A549 (cell line): ENCODE measurements at regions not wholly inside any gene's neighbourhood (a gene's known extent, or its start where the extent isn't known, plus 50 kb on each side); places are given as distances from the start of the nearest gene placed in this dataset.

Source experiments
- ATAC-seq, 2 experiments: fragments of 200-7000 bp in 1 of 2; fragments of >200 bp in 1 of 2; cut with Nextera tagmentation in 1 of 2; cut with Tn5 transposase in 1 of 2; 3 replicates each; pipeline versions ENCODE4 v1.8.0 to v1.9.1; 2018 to 2020; ENCODE audit warnings: mild to moderate bottlenecking in 1 of 2, moderate library complexity in 1 of 2
- CTCF ChIA-PET: fragments of 300-600 bp; sonication (Branson Sonifier 250); formaldehyde crosslinking; extraction: SDS; loops from one replicate; lab custom pipeline; 2021; ENCODE audit warnings: antibody characterized with exemption, inconsistent platforms; lab: Yijun Ruan, JAX
- POLR2A ChIA-PET: fragments of 350-600 bp; formaldehyde crosslinking; extraction: SDS; loops from one replicate; lab custom pipeline; 2021; ENCODE audit warnings: antibody characterized with exemption, inconsistent platforms; lab: Yijun Ruan, JAX
- DNase-seq, 2 experiments: peaks; one replicate each; pipeline versions ENCODE4 v3.0.0 to v3.0.0-alpha.2; 2011 to 2016; ENCODE audit warnings: low read depth in 1 of 2, low spot score in 1 of 2
- FAIRE-seq: peaks from 2 replicates; lab custom pipeline; 2011; peaks lifted over from hg19 to GRCh38; lab: Jason Lieb, UNC
- H3K27ac ChIP-seq, 2 experiments: fragments of >200 bp; sonication (Bioruptor Twin); formaldehyde crosslinking; 3 replicates each; pipeline ENCODE4 v1.5.1; 2016 to 2017
- H3K4me1 ChIP-seq: fragments of >200 bp; sonication (Bioruptor Twin); formaldehyde crosslinking; 3 replicates; pipeline ENCODE4 v1.6.1; 2016
- H3K4me2 ChIP-seq: fragments of >200 bp; sonication (Bioruptor Twin); formaldehyde crosslinking; 3 replicates; pipeline ENCODE4 v1.6.1; 2016
- H3K4me3 ChIP-seq: fragments of >200 bp; sonication (Bioruptor Twin); formaldehyde crosslinking; 3 replicates; pipeline ENCODE4 v1.5.1; 2016
- H3K9me3 ChIP-seq: fragments of >200 bp; sonication (Bioruptor Twin); formaldehyde crosslinking; 3 replicates; pipeline ENCODE4 v1.6.1; 2016
- ATOH8 ChIP-seq: fragments of 250-450 bp; sonication (Bioruptor Pico); IDR thresholded peaks from 2 replicates; pipeline ENCODE4 v1.5.0; 2020; ENCODE audit warnings: low read depth, mild to moderate bottlenecking, moderate library complexity
- BHLHE40 ChIP-seq: IDR thresholded peaks from 2 replicates; pipeline ENCODE4 v1.6.1; 2012; ENCODE audit warnings: low read depth, low read length, inconsistent platforms
- CBX2 ChIP-seq: fragments of 200-600 bp; sonication (generic); IDR thresholded peaks from 2 replicates; pipeline ENCODE4 v1.6.1; 2016; ENCODE audit warnings: low read depth, mild to moderate bottlenecking, borderline replicate concordance
- CTCF ChIP-seq: fragments of >200 bp; sonication (Bioruptor Twin); formaldehyde crosslinking; IDR thresholded peaks from 3 replicates; pipeline ENCODE4 v1.5.1; 2016
- EHMT2 ChIP-seq: fragments of 200-600 bp; sonication (generic); IDR thresholded peaks from 2 replicates; pipeline ENCODE4 v1.6.1; 2016; ENCODE audit warnings: antibody characterized with exemption, low read depth, mild to moderate bottlenecking, moderate library complexity
- ELK1 ChIP-seq: fragments of 150-350 bp; IDR thresholded peaks from 2 replicates; pipeline ENCODE4 v1.6.1; 2014; ENCODE audit warnings: low read depth, mild to moderate bottlenecking, low read length
- FOSB ChIP-seq: fragments of 250-450 bp; sonication (Bioruptor Pico); IDR thresholded peaks from 2 replicates; pipeline ENCODE4 v1.5.0; 2020; ENCODE audit warnings: mild to moderate bottlenecking, moderate library complexity
- HES2 ChIP-seq: fragments of >200 bp; sonication (Bioruptor Twin); formaldehyde crosslinking; IDR thresholded peaks from 2 replicates; pipeline ENCODE4 v1.6.1; 2016
- HEYL ChIP-seq: fragments of 250-450 bp; sonication (Bioruptor Pico); IDR thresholded peaks from 2 replicates; pipeline ENCODE4 v1.8.0; 2021; ENCODE audit warnings: mild to moderate bottlenecking, moderate library complexity
- HOXB13 ChIP-seq: fragments of 250-450 bp; sonication (Bioruptor Pico); IDR thresholded peaks from 2 replicates; pipeline ENCODE4 v1.5.0; 2020; ENCODE audit warnings: low read depth, mild to moderate bottlenecking, moderate library complexity
- NFE2L2 ChIP-seq: fragments of 150-350 bp; conservative IDR thresholded peaks from 2 replicates; pipeline ENCODE4 v1.6.1; 2014; ENCODE audit warnings: low read length
- PBX3 ChIP-seq: IDR thresholded peaks from 2 replicates; pipeline ENCODE4 v1.6.1; 2012
- PHF8 ChIP-seq: fragments of 200-600 bp; sonication (generic); IDR thresholded peaks from 2 replicates; pipeline ENCODE4 v1.6.1; 2016; ENCODE audit warnings: low read depth, mild to moderate bottlenecking, antibody characterized with exemption, moderate library complexity, borderline replicate concordance
- POLR2AphosphoS2 ChIP-seq: conservative IDR thresholded peaks from 2 replicates; pipeline ENCODE4 v1.6.1; 2012; ENCODE audit warnings: low read length, improper control_type of control experiment, inconsistent platforms
- RARB ChIP-seq: fragments of 250-450 bp; sonication (Bioruptor Pico); IDR thresholded peaks from 2 replicates; pipeline ENCODE4 v1.8.0; 2021; ENCODE audit warnings: mild to moderate bottlenecking, moderate library complexity
- RNF2 ChIP-seq: fragments of 200-600 bp; sonication (generic); IDR thresholded peaks from 2 replicates; pipeline ENCODE4 v1.6.1; 2016; ENCODE audit warnings: low read depth, mild to moderate bottlenecking, antibody characterized with exemption, moderate library complexity, borderline replicate concordance
- SMC3 ChIP-seq: fragments of >200 bp; sonication (Bioruptor Twin); formaldehyde crosslinking; IDR thresholded peaks from 3 replicates; pipeline ENCODE4 v1.6.1; 2018; ENCODE audit warnings: inconsistent platforms
- SREBF2 ChIP-seq: fragments of 450-650 bp; IDR thresholded peaks from 2 replicates; pipeline ENCODE4 v1.6.1; 2014; ENCODE audit warnings: mild to moderate bottlenecking, moderate library complexity
- TP53 ChIP-seq: fragments of 250-450 bp; sonication (Bioruptor Pico); IDR thresholded peaks from 2 replicates; pipeline ENCODE4 v1.5.0; 2021; ENCODE audit warnings: mild to moderate bottlenecking, moderate library complexity
- ZFP36 ChIP-seq: fragments of 450-650 bp; IDR thresholded peaks from 2 replicates; pipeline ENCODE4 v1.6.1; 2014; ENCODE audit warnings: borderline replicate concordance; ENCODE audit not compliant: partially characterized antibody
- WGBS: methylation state at CpG from one replicate; pipeline ENCODE4 v1.1.6; 2017; ENCODE audit errors: missing lambda C conversion rate; 5-methylcytosine and 5-hydroxymethylcytosine counted together

GRCh38 chr5:52702877-52703276 lies 84.8 kb upstream of the ITGA1 start:
- FAIRE-seq, result no peak
- no peak for DNase-seq
- no peaks in the 10 kb centered on the region for H3K9me3 ChIP-seq
- TF ChIP-seq NFE2L2 (no peak), SREBF2 (no peak), TP53 (CRISPR knock-in tag) (no peak), HOXB13 (no peak), RARB (no peak), PHF8 (no peak), POLR2AphosphoS2 (no peak)
- TF ChIP-seq, all 56 proteins: peak for 0
- no peak overlapping the region for H3K4me3 ChIP-seq
- WGBS, result 51% methylated on average over 2 of the region's 2 CpGs
- ATAC-seq, result no peak
- H3K27ac ChIP-seq, result no peak overlapping the region
- no peak overlapping the region for H3K4me2 ChIP-seq
- ChIA-PET CTCF (no interaction called here), POLR2A (no interaction called here)
- H3K4me1 ChIP-seq, result no peaks in the 10 kb centered on the region

- no peak for FAIRE-seq
- H3K4me3 ChIP-seq, result no peak overlapping the region
- no peaks in the 10 kb centered on the region for H3K4me1 ChIP-seq
- no peak for ATAC-seq
- no peaks in the 10 kb centered on the region for H3K9me3 ChIP-seq
- TF ChIP-seq SREBF2 (no peak), ELK1 (no peak), PBX3 (no peak), TP53 (CRISPR knock-in tag) (no peak), FOSB (CRISPR knock-in tag) (no peak), EHMT2 (no peak), HEYL (no peak), HES2 (no peak), PHF8 (no peak), CTCF (no peak)
- no peak overlapping the region for H3K27ac ChIP-seq
- no peak for DNase-seq
- H3K4me2 ChIP-seq, result no peak overlapping the region
- CTCF ChIA-PET, result no interaction called here
- POLR2A ChIA-PET, result no interaction called here
Measured at GRCh38 chr5:52703321-52703720, 84.4 kb upstream of the ITGA1 start.

GRCh38 chr5:52705720-52706119 lies 82.0 kb upstream of the ITGA1 start:
- no peaks in the 10 kb centered on the region for H3K4me1 ChIP-seq
- H3K4me2 ChIP-seq, result no peak overlapping the region
- DNase-seq, result no peak
- FAIRE-seq, result no peak
- H3K9me3 ChIP-seq, result no peaks in the 10 kb centered on the region
- TF ChIP-seq CBX2 (no peak), ATOH8 (CRISPR knock-in tag) (no peak), PHF8 (no peak), ZFP36 (no peak), SMC3 (no peak), RNF2 (no peak), POLR2AphosphoS2 (no peak), HOXB13 (no peak), BHLHE40 (no peak)
- CTCF ChIA-PET, result no interaction called here
- H3K4me3 ChIP-seq, result no peak overlapping the region
- ATAC-seq, result no peak
- no peak overlapping the region for H3K27ac ChIP-seq
- POLR2A ChIA-PET, result no interaction called here
